GM21515 (cell line): ENCODE measurements at regions not wholly inside any gene's neighbourhood (a gene's known extent, or its start where the extent isn't known, plus 50 kb on each side); places are given as distances from the start of the nearest gene placed in this dataset.
A peak's percentile ranks its signal among the peaks of the same experiment; 100 is the strongest.
"Not testable (repeated sequence)": the region's sequence is repeated elsewhere in the genome, so short reads cannot be mapped to it uniquely, and the experiment has no call there.

Experiments
- ATAC-seq: cut with Tn5 transposase; IDR thresholded peaks from one replicate; pipeline ENCODE4 v1.9.1; 2021; ENCODE audit not compliant: unreplicated experiment

- no peak for ATAC-seq
Observed at GRCh38 chr18:52228166-52228565, 111.8 kb upstream of the DCC start.

DNA sequence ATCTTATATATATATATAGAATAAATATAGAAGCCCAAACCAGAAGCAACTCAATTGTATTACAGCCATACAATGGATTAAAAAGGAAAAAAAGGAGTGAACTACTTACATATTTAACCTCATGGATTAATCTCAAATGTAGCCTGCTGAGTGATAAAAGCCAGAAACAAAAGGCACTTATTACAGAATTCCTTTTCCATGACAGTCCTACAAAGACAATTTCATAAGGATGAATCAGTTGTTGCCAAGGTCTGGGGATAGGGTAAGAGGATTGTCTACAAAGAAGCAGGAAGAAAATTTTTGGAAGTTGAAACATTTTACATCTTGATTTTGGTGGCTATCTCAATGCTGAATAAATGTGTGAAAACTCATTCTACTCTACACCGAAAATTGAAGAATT, 103.9 kb upstream of the DCC start:
- ATAC-seq: no peak

DNA sequence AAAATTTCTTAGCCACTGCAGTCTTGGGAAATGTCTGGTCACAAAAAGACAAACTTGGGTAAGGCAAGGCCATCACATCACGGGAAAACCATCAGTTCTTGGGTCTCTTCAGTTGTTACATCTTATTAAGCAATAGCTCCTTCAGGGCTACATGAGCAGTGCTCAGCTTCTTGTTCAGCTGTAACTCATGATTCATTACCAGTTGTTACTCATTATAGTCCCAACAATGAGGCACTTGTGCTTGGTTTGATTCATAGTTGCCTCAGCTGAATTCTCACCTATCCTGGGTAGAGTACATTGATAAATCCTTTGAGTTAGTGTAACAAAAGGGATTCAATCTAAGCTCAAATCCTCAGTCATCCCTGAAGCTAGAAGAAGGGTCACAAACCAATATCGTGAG, 102.4 kb upstream of the DCC start:
- ATAC-seq: no peak

DNA sequence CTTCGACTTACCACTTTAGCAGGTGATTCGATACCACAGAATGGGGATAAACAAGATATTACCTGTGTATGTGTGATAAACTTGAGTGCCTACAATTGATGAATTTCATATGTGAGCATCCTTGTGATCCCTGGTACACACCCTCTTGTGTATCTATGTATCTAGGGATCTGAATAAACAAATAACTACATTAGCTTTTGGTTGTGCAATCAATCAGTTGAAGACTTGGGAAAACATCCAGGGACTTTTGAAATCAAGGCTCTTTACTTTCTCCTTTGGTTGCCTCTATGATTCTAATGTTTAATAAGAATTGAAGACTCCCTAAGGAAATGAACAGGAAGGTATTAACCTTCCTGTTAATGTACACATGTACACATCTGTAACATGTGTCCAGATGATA, 97.3 kb upstream of the DCC start:
- no peak for ATAC-seq

DNA sequence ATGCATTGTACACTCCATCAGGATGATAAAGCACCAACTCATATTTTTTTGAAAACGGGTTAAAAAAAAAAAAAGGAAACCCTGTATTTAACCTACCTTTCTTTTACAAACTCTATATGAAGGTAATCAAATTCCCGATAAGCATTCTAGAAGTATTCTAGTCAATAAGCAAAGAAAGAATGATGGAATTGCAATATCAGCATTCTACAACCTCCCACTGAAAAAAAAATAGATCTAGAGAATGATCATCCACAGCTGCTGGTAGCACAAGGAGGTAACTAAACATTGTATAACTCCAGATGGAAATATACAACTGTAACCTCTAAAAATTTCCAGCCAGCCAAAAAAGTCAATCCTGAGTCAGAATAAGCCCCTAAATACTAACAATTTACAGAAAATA, 95.3 kb upstream of the DCC start:
- no peak for ATAC-seq

DNA sequence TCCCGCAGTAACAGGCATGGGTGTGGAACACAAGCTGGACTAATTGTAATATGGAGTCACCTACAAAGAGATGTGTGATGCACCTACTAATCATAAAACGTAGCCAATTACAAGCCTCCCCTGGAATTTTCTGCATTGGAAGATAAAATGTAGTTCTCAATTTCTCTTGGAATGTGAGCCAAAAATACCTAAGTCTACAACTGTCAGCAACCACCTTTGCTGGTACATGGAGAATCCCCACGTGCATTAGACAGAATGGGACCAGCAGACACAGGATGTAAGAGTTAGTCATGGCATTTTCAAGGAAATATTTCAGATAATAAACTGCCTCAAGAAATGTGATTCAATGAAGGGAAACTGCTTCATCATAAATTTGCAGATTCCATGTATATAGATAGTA, 85.6 kb upstream of the DCC start:
- ATAC-seq: no peak

DNA sequence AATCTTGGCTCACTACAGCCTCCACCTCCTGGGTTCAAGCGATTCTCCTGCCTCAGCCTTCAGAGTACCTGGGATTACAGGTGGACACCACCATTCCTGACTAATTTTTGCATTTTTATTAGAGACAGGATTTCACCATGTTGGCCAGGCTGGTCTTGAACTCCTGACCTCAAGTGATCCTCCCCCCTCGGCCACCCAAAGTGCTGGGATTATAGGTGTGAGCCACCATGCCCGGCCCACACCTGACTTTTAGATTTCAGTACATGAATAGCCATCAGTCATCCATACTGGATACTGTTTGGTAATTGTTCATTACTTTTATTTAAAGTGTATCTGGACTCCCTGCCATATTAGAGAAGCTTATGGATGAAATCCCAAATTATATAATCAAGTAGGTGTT, 82.6 kb upstream of the DCC start:
- ATAC-seq: not testable (repeated sequence)

DNA sequence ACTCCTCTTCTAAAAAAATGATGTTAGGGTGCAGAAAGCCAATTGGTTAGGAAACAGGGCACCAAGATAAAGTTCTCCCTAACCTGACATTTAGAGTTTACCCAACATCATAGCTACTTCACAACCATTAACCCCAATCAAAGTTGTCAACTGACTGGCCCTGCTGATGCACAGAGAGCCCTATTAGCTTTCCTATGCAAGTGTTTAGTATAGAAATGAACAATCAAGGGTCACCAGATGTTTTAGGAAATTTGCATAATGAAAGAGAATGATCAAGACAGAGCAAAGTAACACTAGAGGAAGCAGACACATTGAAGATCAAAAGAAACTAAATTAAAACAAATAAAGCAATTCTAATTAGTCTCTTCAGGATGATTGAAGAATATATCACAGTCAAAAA, 64.2 kb upstream of the DCC start:
- no peak for ATAC-seq

DNA sequence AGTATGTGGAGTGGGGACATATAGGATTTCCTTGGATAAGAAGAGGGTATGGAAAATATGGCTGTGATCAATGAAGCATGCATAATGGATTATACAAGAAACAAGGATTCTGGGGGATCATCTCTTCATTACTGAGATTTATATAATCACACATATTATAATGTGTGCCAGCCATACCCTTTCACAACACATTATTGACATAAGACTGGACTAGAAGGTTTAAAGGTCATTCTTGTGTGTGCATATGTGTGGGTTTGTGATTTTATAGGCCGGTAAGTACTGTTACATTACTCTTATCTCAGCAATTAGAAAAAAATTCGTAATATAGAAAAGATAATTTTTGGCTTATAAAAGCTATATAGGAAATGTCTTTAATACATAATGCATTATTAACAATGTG, 62.2 kb upstream of the DCC start:
- ATAC-seq: no peak

DNA sequence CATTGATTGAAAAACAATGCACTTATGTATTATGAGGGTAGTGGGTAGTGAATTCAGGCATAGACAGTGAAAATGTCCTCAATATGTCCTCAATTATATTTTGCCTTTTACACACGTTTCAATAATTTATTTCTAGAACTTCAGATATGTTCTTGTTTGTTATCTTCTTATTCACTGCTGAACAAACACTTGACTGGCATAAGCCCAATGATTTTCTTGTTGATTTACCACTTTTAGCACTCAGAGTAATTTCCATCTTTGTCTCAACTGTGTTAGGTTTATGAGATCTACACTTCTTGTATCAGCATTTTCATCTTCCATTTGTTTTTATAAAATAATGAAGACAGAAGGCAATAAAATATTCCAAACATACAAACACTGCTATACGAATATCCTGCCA, 61.8 kb upstream of the DCC start:
- no peak for ATAC-seq

DNA sequence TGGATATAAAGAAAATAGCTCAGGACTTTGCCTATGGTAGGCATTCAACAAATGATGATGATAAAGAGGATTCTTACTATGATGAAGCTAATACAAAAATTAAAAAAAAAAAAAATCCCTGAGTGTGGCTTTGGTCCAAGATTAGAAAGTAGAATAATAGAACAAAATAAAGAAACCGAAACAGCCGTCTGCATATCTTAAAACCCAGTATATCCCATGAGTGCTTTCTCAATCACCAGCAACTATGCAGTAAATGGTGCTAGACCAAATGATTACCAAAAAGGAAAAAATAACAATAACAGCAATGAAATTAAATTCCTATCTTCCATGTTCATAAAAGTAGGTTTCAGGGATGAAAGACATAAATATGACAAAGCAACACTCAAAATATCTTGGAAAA, 59.3 kb upstream of the DCC start:
- no peak for ATAC-seq

DNA sequence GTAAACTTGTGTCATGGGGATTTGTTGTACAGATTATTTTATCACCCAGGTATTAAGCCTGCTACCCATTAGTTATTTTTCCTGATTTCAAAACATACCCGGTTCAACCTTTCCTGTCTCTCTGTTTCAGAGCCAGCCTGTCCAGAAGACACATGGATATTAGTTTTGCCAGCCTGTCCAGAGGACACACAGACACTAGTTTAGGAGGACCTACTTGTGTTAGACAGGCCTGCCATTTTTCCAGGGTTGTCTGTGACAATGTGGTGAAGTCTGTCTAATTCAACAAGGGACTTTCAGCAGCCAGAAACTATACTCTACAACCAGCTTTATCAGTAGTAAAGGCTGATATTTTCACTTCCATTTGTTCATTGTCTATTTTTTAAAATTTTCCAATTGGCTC, 56.1 kb upstream of the DCC start:
- no peak for ATAC-seq

- no peak for ATAC-seq
Observed at GRCh38 chr18:52286675-52287074, 53.3 kb upstream of the DCC start.

DNA sequence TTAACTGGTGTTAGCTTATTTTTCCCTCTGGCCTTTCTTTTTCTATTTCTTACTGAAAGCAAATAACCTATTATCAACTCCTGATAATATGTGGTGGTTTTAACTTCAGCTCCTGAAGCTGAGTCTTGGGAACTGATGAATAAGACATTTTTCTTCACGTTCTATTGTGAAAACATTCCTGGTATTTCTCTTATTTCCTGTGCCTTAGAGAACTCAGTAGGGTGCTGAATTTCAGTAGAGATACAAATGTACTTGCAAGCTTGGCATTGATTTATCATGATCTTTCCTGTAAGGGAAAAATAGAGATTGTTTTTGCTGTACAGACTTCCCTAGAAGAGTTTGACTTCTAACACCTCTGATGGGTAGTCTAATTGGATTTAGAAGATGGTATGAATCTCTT, 52.8 kb upstream of the DCC start:
- ATAC-seq: no peak

GRCh38 chr18:52288403-52289004, 51.5 kb upstream of the DCC start:
- ATAC-seq: peak; percentile 63

DNA sequence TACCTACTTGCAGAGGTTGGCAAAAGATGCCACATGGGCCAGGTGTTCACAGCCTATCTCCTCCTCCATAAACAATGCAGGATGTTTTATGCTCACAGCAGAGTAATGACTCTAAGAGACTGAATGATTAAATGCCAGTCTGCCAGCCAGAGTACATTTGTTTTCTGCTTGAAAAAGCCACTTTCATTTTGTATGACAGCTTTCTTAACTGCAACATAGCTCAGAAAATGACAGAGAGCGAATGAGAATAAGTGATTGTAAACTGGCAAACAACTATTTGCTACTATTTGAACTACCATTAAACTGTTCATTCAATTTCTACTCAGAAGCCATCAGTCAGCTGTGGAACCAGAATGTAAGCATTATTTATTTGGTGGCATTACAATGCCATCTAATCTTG, 50.6 kb upstream of the DCC start:
- no peak for ATAC-seq
